ENCODE measurements at regions not wholly inside any gene's neighbourhood (a gene's known extent, or its start where the extent isn't known, plus 50 kb on each side); places are given as distances from the start of the nearest gene placed in this dataset.

GRCh38 chr12:60100852-60101251 lies 505.0 kb downstream of the SLC16A7 start:
- no peak for TF ChIP-seq REST (IDR thresholded peaks at IDR 0.05; ENCODE audit: borderline replicate concordance)
- TF ChIP-seq CTCF (IDR thresholded peaks at IDR 0.05; ENCODE audit: poor library complexity, severe bottlenecking): no peak
- TF ChIP-seq RAD21 (conservative IDR thresholded peaks at IDR 0.05): no peak
- TF ChIP-seq MXI1 (conservative IDR thresholded peaks at IDR 0.05; ENCODE audit: poor library complexity, severe bottlenecking): no peak
- TF ChIP-seq EP300 (conservative IDR thresholded peaks at IDR 0.05; ENCODE audit: poor library complexity, severe bottlenecking): no peak
- no peak for TF ChIP-seq POLR2AphosphoS5 (IDR thresholded peaks at IDR 0.05)
- TF ChIP-seq EZH2 (IDR thresholded peaks at IDR 0.05; ENCODE audit: borderline replicate concordance, insufficient read depth, low read length, poor library complexity, severe bottlenecking): no peak

Data from neural cell (in vitro differentiated cells).